HepG2 (cell line): ENCODE measurements at regions not wholly inside any gene's neighbourhood (a gene's known extent, or its start where the extent isn't known, plus 50 kb on each side); places are given as distances from the start of the nearest gene placed in this dataset.

Experiments used
- ATAC-seq: fragments of 200-7000 bp; cut with Tn5 transposase; 3 replicates; pipeline ENCODE4 v1.9.1; 2020; ENCODE audit warnings: mild to moderate bottlenecking, moderate library complexity
- BruUV-seq: library from RNA; stranded (reverse); fragments of 400-500 nt; replicated peaks from 2 replicates; lab custom pipeline; 2021; lab: Mats Ljungman, UMichigan
- CTCF ChIA-PET: fragments of 300-600 bp; formaldehyde crosslinking; extraction: SDS; loops from one replicate; lab custom pipeline; 2021; ENCODE audit warnings: low total read pairs, inconsistent platforms, low intra/inter-chr PET ratio; lab: Yijun Ruan, JAX
- POLR2A ChIA-PET: fragments of 350-600 bp; sonication (Branson Sonifier 250); formaldehyde crosslinking; loops from one replicate; lab custom pipeline; 2020; ENCODE audit warnings: antibody characterized with exemption, inconsistent platforms; lab: Yijun Ruan, JAX
- DNase-seq: peaks from one replicate; pipeline ENCODE4 v3.0.0-alpha.2; 2015; ENCODE audit warnings: low spot score
- FAIRE-seq: peaks from 3 replicates; lab custom pipeline; 2011; peaks lifted over from hg19 to GRCh38; lab: Jason Lieb, UNC
- H2AFZ ChIP-seq: one replicate; pipeline ENCODE4 v1.6.1; 2011; ENCODE audit warnings: low read length, inconsistent platforms
- H3K27ac ChIP-seq: fragments of 300-600 bp; 3 replicates; pipeline ENCODE4 v1.8.0; 2011; ENCODE audit warnings: mixed run types, mild to moderate bottlenecking, mixed read lengths, low read length, inconsistent platforms; ENCODE audit not compliant: insufficient read depth; ENCODE audit errors: extremely low read length
- H3K27me3 ChIP-seq, 2 experiments: fragments of 200-600 bp in 1 of 2; 2 replicates in 1 of 2; 3 replicates in 1 of 2; pipeline versions ENCODE4 v1.6.0 to v1.8.0; 2011; ENCODE audit warnings: low read length in 2 of 2, mild to moderate bottlenecking in 2 of 2, moderate library complexity in 2 of 2, inconsistent platforms in 1 of 2; ENCODE audit not compliant: insufficient read depth in 2 of 2, control insufficient read depth in 1 of 2
- H3K36me3 ChIP-seq, 2 experiments: fragments of 200-600 bp in 1 of 2; replicated peaks in 1 of 2; 2 replicates in 1 of 2; 3 replicates in 1 of 2; pipeline versions ENCODE4 v1.5.1 to v1.8.0; 2011; ENCODE audit warnings: low read length in 2 of 2, inconsistent platforms in 1 of 2; ENCODE audit not compliant: insufficient read depth in 2 of 2, control insufficient read depth in 1 of 2
- H3K4me1 ChIP-seq: 2 replicates; pipeline ENCODE4 v1.5.1; 2012; ENCODE audit warnings: low read length, inconsistent platforms; ENCODE audit not compliant: insufficient read depth
- H3K4me2 ChIP-seq: 2 replicates; pipeline ENCODE4 v1.6.0; 2011; ENCODE audit warnings: low read depth, low read length, inconsistent platforms
- H3K4me3 ChIP-seq, 3 experiments: fragments of 200-600 bp in 1 of 3; sonication (generic), shearing (Covaris generic) in 1 of 3; replicated peaks in 1 of 3; 2 replicates each; pipeline ENCODE4 v1.5.1; 2011 to 2016; ENCODE audit warnings: low read length in 3 of 3, inconsistent platforms in 2 of 3, low read depth in 2 of 3, mild to moderate bottlenecking in 2 of 3, control low read depth in 1 of 3, mixed read lengths in 1 of 3; ENCODE audit not compliant: insufficient read depth in 1 of 3
- H3K79me2 ChIP-seq: one replicate; pipeline ENCODE4 v1.6.1; 2011; ENCODE audit warnings: low read length, inconsistent platforms; ENCODE audit not compliant: insufficient read depth
- H3K9ac ChIP-seq: 2 replicates; pipeline ENCODE4 v1.6.0; 2011; ENCODE audit warnings: mild to moderate bottlenecking, low read depth, low read length, inconsistent platforms; ENCODE audit not compliant: insufficient read depth
- H3K9me3 ChIP-seq: 2 replicates; pipeline ENCODE4 v1.5.1; 2012; ENCODE audit warnings: mild to moderate bottlenecking, low read length
- H4K20me1 ChIP-seq: 2 replicates; pipeline ENCODE4 v1.6.0; 2011; ENCODE audit warnings: inconsistent platforms, mild to moderate bottlenecking, low read length, moderate library complexity; ENCODE audit not compliant: insufficient read depth
- BORCS8-MEF2B ChIP-seq: sonication (generic); formaldehyde crosslinking; IDR thresholded peaks from 2 replicates; pipeline ENCODE4 v1.8.0; 2022; ENCODE audit warnings: mild to moderate bottlenecking, missing genetic modification reagents
- CEBPG ChIP-seq: IDR thresholded peaks from 2 replicates; pipeline ENCODE4 v1.6.1; 2016
- HMG20B ChIP-seq: conservative IDR thresholded peaks from 2 replicates; pipeline ENCODE4 v1.6.1; 2016; ENCODE audit warnings: missing genetic modification reagents, missing compliant biosample characterization
- SCMH1 ChIP-seq: sonication (generic); formaldehyde crosslinking; IDR thresholded peaks from 2 replicates; pipeline ENCODE4 v1.9.0; 2021; ENCODE audit warnings: missing genetic modification reagents, mild to moderate bottlenecking, borderline replicate concordance
- SP5 ChIP-seq: IDR thresholded peaks from 2 replicates; pipeline ENCODE4 v1.6.1; 2016; ENCODE audit warnings: low read depth, borderline replicate concordance
- ZNF547 ChIP-seq: sonication (generic); formaldehyde crosslinking; IDR thresholded peaks from 2 replicates; pipeline ENCODE4 v1.5.1; 2020; ENCODE audit warnings: mild to moderate bottlenecking, missing genetic modification reagents
- ZNF563 ChIP-seq: sonication (generic); formaldehyde crosslinking; IDR thresholded peaks from 2 replicates; pipeline ENCODE4 v1.8.0; 2022; ENCODE audit warnings: mild to moderate bottlenecking, moderate library complexity, missing genetic modification reagents
- WGBS: methylation state at CpG from one replicate; pipeline ENCODE4 v1.1.6; 2017; ENCODE audit warnings: low lambda C conversion rate; 5-methylcytosine and 5-hydroxymethylcytosine counted together
- in situ Hi-C: cut with HindIII; loops from 2 replicates; pipeline ENCODE4 v1.10.0; 2017; ENCODE audit warnings: low pct_unique_long_range_greater_than_20kb; ENCODE audit not compliant: extremely low pct_ligation_motif_present
- intact Hi-C: fragments of 100-400 bp; cut with micrococcal nuclease; formaldehyde crosslinking; loops from one replicate; pipeline ENCODE4 v1.10.0; 2022; ENCODE audit not compliant: unreplicated experiment
- TF ChIP-seq, protein P1 (sequence below), 2 experiments: fragments of 450-650 bp in 1 of 2; sonication (generic) in 1 of 2; formaldehyde crosslinking; IDR thresholded peaks; 2 replicates each; pipeline versions ENCODE4 v1.5.0 to v1.8.0; 2020 to 2022; ENCODE audit warnings: mild to moderate bottlenecking in 1 of 2, missing genetic modification reagents in 1 of 2
- TF ChIP-seq, protein P2 (sequence below): sonication (generic); formaldehyde crosslinking; conservative IDR thresholded peaks from 2 replicates; pipeline ENCODE4 v1.8.1; 2023; ENCODE audit warnings: missing genetic modification reagents
- TF ChIP-seq, protein P3 (sequence below): sonication (generic); formaldehyde crosslinking; IDR thresholded peaks from 2 replicates; pipeline ENCODE4 v1.5.0; 2020; ENCODE audit warnings: mild to moderate bottlenecking, missing genetic modification reagents
- TF ChIP-seq, protein P4 (sequence below): sonication (generic); formaldehyde crosslinking; IDR thresholded peaks from 2 replicates; pipeline ENCODE4 v1.8.0; 2022; ENCODE audit warnings: mild to moderate bottlenecking, missing genetic modification reagents, moderate library complexity

DNA sequence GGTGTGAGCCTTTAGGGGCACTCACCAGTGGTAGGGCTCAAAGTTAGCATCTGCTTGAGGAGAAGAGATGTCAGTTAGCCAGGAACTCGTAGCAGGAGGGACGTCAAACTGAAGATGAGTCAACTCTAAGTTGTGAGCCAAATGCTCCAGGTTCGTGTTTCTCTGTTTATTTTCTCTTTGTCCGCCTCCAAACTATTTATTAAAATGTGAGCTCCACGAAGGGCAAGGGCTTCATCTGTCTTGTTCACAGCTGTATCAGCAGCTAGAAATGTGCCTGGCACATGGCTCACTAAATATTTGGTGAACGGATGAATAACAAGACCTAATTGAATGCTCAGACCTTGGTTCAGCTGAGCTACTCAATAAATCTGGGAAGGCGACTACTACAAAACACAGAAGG lies 248.9 kb downstream of the BCOR start:
- Histone ChIP-seq H3K27me3 (no peaks in the 10 kb centered on the region), H3K4me3 (no peak overlapping the region), H3K9me3 (no peaks in the 10 kb centered on the region), H4K20me1 (no peaks in the 10 kb centered on the region), H3K79me2 (no peaks in the 10 kb centered on the region), H3K36me3 (no peaks in the 10 kb centered on the region), H3K27ac (no peak overlapping the region), H3K4me2 (no peak overlapping the region), H2AFZ (no peak overlapping the region), H3K9ac (no peak overlapping the region), H3K4me1 (no peaks in the 10 kb centered on the region)
- no peak for ATAC-seq
- ChIA-PET POLR2A (no interaction called here), CTCF (no interaction called here)
- no peak for FAIRE-seq
- no TSS peak for BruUV-seq
- intact Hi-C loops = no loop called here
- TF ChIP-seq HMG20B = no peak
- TF ChIP-seq SP5 (CRISPR knock-in tag) = no peak
- no peak for TF ChIP-seq ZNF563 (CRISPR knock-in tag)
- TF ChIP-seq, protein P1, sequence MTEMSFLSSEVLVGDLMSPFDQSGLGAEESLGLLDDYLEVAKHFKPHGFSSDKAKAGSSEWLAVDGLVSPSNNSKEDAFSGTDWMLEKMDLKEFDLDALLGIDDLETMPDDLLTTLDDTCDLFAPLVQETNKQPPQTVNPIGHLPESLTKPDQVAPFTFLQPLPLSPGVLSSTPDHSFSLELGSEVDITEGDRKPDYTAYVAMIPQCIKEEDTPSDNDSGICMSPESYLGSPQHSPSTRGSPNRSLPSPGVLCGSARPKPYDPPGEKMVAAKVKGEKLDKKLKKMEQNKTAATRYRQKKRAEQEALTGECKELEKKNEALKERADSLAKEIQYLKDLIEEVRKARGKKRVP (CRISPR knock-in tag; IDR thresholded peaks at IDR 0.05) = no peak
- TF ChIP-seq ZNF547 (CRISPR knock-in tag) = no peak
- no peak for TF ChIP-seq SCMH1 (CRISPR knock-in tag)
- no peak for TF ChIP-seq BORCS8-MEF2B (CRISPR knock-in tag)
- TF ChIP-seq, protein P2, sequence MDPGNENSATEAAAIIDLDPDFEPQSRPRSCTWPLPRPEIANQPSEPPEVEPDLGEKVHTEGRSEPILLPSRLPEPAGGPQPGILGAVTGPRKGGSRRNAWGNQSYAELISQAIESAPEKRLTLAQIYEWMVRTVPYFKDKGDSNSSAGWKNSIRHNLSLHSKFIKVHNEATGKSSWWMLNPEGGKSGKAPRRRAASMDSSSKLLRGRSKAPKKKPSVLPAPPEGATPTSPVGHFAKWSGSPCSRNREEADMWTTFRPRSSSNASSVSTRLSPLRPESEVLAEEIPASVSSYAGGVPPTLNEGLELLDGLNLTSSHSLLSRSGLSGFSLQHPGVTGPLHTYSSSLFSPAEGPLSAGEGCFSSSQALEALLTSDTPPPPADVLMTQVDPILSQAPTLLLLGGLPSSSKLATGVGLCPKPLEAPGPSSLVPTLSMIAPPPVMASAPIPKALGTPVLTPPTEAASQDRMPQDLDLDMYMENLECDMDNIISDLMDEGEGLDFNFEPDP (CRISPR knock-in tag) = no peak
- TF ChIP-seq, protein P3, sequence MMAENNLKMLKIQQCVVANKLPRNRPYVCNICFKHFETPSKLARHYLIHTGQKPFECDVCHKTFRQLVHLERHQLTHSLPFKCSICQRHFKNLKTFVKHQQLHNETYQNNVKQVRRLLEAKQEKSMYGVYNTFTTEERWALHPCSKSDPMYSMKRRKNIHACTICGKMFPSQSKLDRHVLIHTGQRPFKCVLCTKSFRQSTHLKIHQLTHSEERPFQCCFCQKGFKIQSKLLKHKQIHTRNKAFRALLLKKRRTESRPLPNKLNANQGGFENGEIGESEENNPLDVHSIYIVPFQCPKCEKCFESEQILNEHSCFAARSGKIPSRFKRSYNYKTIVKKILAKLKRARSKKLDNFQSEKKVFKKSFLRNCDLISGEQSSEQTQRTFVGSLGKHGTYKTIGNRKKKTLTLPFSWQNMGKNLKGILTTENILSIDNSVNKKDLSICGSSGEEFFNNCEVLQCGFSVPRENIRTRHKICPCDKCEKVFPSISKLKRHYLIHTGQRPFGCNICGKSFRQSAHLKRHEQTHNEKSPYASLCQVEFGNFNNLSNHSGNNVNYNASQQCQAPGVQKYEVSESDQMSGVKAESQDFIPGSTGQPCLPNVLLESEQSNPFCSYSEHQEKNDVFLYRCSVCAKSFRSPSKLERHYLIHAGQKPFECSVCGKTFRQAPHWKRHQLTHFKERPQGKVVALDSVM (CRISPR knock-in tag) = no peak
- TF ChIP-seq CEBPG = no peak
- TF ChIP-seq, protein P4, sequence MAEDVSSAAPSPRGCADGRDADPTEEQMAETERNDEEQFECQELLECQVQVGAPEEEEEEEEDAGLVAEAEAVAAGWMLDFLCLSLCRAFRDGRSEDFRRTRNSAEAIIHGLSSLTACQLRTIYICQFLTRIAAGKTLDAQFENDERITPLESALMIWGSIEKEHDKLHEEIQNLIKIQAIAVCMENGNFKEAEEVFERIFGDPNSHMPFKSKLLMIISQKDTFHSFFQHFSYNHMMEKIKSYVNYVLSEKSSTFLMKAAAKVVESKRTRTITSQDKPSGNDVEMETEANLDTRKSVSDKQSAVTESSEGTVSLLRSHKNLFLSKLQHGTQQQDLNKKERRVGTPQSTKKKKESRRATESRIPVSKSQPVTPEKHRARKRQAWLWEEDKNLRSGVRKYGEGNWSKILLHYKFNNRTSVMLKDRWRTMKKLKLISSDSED = no peak
- WGBS = 29% methylated on average over 5 of the region's 7 CpGs
- in situ Hi-C loops = no loop called here
- no peak for DNase-seq
